H9 (cell line): ENCODE measurements at regions not wholly inside any gene's neighbourhood (a gene's known extent, or its start where the extent isn't known, plus 50 kb on each side); places are given as distances from the start of the nearest gene placed in this dataset.

Source experiments
- DNase-seq: peaks from one replicate; pipeline ENCODE4 v3.0.0-alpha.2; 2017
- H2AFZ ChIP-seq: one replicate; pipeline ENCODE4 v1.6.1; 2013; ENCODE audit warnings: mild to moderate bottlenecking, low read length, control low read depth, moderate library complexity
- H2AK5ac ChIP-seq: 2 replicates; pipeline ENCODE4 v1.6.1; 2013; ENCODE audit warnings: low read length, control low read depth, mixed read lengths; ENCODE audit not compliant: insufficient read length
- H2BK120ac ChIP-seq: one replicate; pipeline ENCODE4 v1.6.1; 2013; ENCODE audit warnings: low read depth, mild to moderate bottlenecking, low read length, control low read depth, inconsistent platforms; ENCODE audit not compliant: poor library complexity, severe bottlenecking
- H2BK12ac ChIP-seq: 2 replicates; pipeline ENCODE4 v1.6.1; 2013; ENCODE audit warnings: low read length, control low read depth, mixed read lengths, low read depth; ENCODE audit not compliant: insufficient read length
- H2BK15ac ChIP-seq: 2 replicates; pipeline ENCODE4 v1.6.1; 2013; ENCODE audit warnings: low read depth, low read length, control low read depth
- H2BK20ac ChIP-seq: one replicate; pipeline ENCODE4 v1.6.1; 2013; ENCODE audit warnings: low read depth, mild to moderate bottlenecking, low read length, control low read depth, inconsistent platforms; ENCODE audit not compliant: poor library complexity, severe bottlenecking
- H2BK5ac ChIP-seq: 2 replicates; pipeline ENCODE4 v1.6.1; 2013; ENCODE audit warnings: low read length, control low read depth, mixed read lengths; ENCODE audit not compliant: insufficient read length
- H3K14ac ChIP-seq: 2 replicates; pipeline ENCODE4 v1.6.1; 2013; ENCODE audit warnings: low read length, control low read depth; ENCODE audit not compliant: insufficient read depth
- H3K18ac ChIP-seq: 2 replicates; pipeline ENCODE4 v1.6.1; 2013; ENCODE audit warnings: low read depth, mild to moderate bottlenecking, mixed read lengths, low read length, control low read depth; ENCODE audit not compliant: insufficient read length
- H3K23ac ChIP-seq: 2 replicates; pipeline ENCODE4 v1.6.1; 2013; ENCODE audit warnings: low read length, control low read depth, mixed read lengths, low read depth; ENCODE audit not compliant: insufficient read length
- H3K23me2 ChIP-seq: 2 replicates; pipeline ENCODE4 v1.6.1; 2013; ENCODE audit warnings: low read depth, mild to moderate bottlenecking, mixed read lengths, low read length, control low read depth; ENCODE audit not compliant: insufficient read length, poor library complexity, severe bottlenecking
- H3K27ac ChIP-seq: 2 replicates; pipeline ENCODE4 v1.5.1; 2013; ENCODE audit warnings: low read length, control low read depth, mixed read lengths, low read depth; ENCODE audit not compliant: insufficient read length
- H3K27me3 ChIP-seq: 2 replicates; pipeline ENCODE4 v1.6.1; 2013; ENCODE audit warnings: low read length, control low read depth, inconsistent platforms; ENCODE audit not compliant: insufficient read depth
- H3K4ac ChIP-seq: 2 replicates; pipeline ENCODE4 v1.6.1; 2013; ENCODE audit warnings: low read depth, mild to moderate bottlenecking, control low read depth, inconsistent platforms, low read length, moderate library complexity
- H3K4me1 ChIP-seq: 2 replicates; pipeline ENCODE4 v1.6.1; 2013; ENCODE audit warnings: low read length, control low read depth, inconsistent platforms; ENCODE audit not compliant: insufficient read depth
- H3K4me2 ChIP-seq: 2 replicates; pipeline ENCODE4 v1.6.1; 2013; ENCODE audit warnings: low read length, control low read depth, mixed read lengths; ENCODE audit not compliant: insufficient read length, insufficient read depth
- H3K56ac ChIP-seq: 2 replicates; pipeline ENCODE4 v1.6.1; 2013; ENCODE audit warnings: low read depth, mild to moderate bottlenecking, mixed read lengths, low read length, control low read depth; ENCODE audit not compliant: insufficient read length
- H3K79me1 ChIP-seq: 2 replicates; pipeline ENCODE4 v1.6.1; 2013; ENCODE audit warnings: low read depth, mild to moderate bottlenecking, moderate library complexity, low read length, control low read depth, inconsistent platforms; ENCODE audit not compliant: insufficient read depth, poor library complexity, severe bottlenecking
- H3K79me2 ChIP-seq: 2 replicates; pipeline ENCODE4 v1.6.1; 2013; ENCODE audit warnings: low read length, control low read depth, inconsistent platforms; ENCODE audit not compliant: insufficient read depth
- H3K9ac ChIP-seq: 2 replicates; pipeline ENCODE4 v1.6.1; 2013; ENCODE audit warnings: low read length, control low read depth, mixed read lengths; ENCODE audit not compliant: insufficient read length; ENCODE audit errors: extremely low read depth
- H3K9me3 ChIP-seq: one replicate; pipeline ENCODE4 v1.6.1; 2013; ENCODE audit warnings: low read depth, low read length, inconsistent platforms; ENCODE audit not compliant: control insufficient read depth
- H3T11ph ChIP-seq: one replicate; pipeline ENCODE4 v1.6.1; 2013; ENCODE audit warnings: mild to moderate bottlenecking, low read length, control low read depth, inconsistent platforms
- H4K20me1 ChIP-seq: one replicate; pipeline ENCODE4 v1.6.1; 2013; ENCODE audit not compliant: control insufficient read depth, insufficient read length, insufficient read depth
- H4K5ac ChIP-seq: 2 replicates; pipeline ENCODE4 v1.6.1; 2013; ENCODE audit warnings: low read depth, mild to moderate bottlenecking, mixed read lengths, low read length, control low read depth; ENCODE audit not compliant: insufficient read length
- H4K8ac ChIP-seq: replicated peaks from 2 replicates; pipeline ENCODE4 v1.6.1; 2013; ENCODE audit warnings: low read length, control low read depth, mixed read lengths, low read depth; ENCODE audit not compliant: insufficient read length
- H4K91ac ChIP-seq: 2 replicates; pipeline ENCODE4 v1.6.1; 2013; ENCODE audit warnings: low read depth, mild to moderate bottlenecking, moderate library complexity, mixed read lengths, low read length, control low read depth; ENCODE audit not compliant: insufficient read length
- H3K27ac Mint-ChIP-seq, 3 experiments: 2 replicates in 2 of 3; 3 replicates in 1 of 3; pipeline ENCODE4 v1.8.0; 2020 to 2021; ENCODE audit warnings: mixed read lengths in 3 of 3, mild to moderate bottlenecking in 1 of 3, moderate library complexity in 1 of 3
- H3K27me3 Mint-ChIP-seq: 2 replicates; pipeline ENCODE4 v1.8.0; 2021; ENCODE audit warnings: low read depth, mild to moderate bottlenecking, moderate library complexity, mixed read lengths
- H3K36me3 Mint-ChIP-seq, 3 experiments: 2 replicates in 2 of 3; 3 replicates in 1 of 3; pipeline ENCODE4 v1.8.0; 2020 to 2021; ENCODE audit warnings: low read depth in 3 of 3, mixed read lengths in 3 of 3; ENCODE audit not compliant: insufficient read depth in 1 of 3
- H3K4me1 Mint-ChIP-seq, 2 experiments: 2 replicates each; pipeline ENCODE4 v1.8.0; 2020; ENCODE audit warnings: mixed read lengths in 2 of 2
- H3K4me3 Mint-ChIP-seq, 2 experiments: 2 replicates in 1 of 2; 3 replicates in 1 of 2; pipeline ENCODE4 v1.8.0; 2020 to 2021; ENCODE audit warnings: mild to moderate bottlenecking in 2 of 2, mixed read lengths in 2 of 2, moderate library complexity in 1 of 2
- H3K9me3 Mint-ChIP-seq, 2 experiments: 2 replicates in 1 of 2; 3 replicates in 1 of 2; pipeline ENCODE4 v1.8.0; 2020; ENCODE audit warnings: mild to moderate bottlenecking in 2 of 2, mixed read lengths in 2 of 2, moderate library complexity in 1 of 2
- CTCF ChIP-seq: fragments of 200-600 bp; sonication (generic); conservative IDR thresholded peaks from 3 replicates; pipeline ENCODE4 v1.8.0; 2021; ENCODE audit warnings: antibody characterized with exemption, mild to moderate bottlenecking
- WGBS: extraction: QIAGEN DNeasy Blood & Tissue Kit; methylation state at CpG from one replicate; pipeline ENCODE4 v1.1.7; 2013; ENCODE audit warnings: missing lambda C conversion rate, low lambda C conversion rate, mixed read lengths; ENCODE audit not compliant: insufficient read length; ENCODE audit errors: extremely low coverage; 5-methylcytosine and 5-hydroxymethylcytosine counted together

- DNase-seq = peak; percentile 63
- H3K9me3 ChIP-seq = no peaks in the 10 kb centered on the region
- Mint-ChIP-seq H3K36me3 (no peaks in the 10 kb centered on the region; a peak in 2 of 7 replicates), H3K27ac (no peak overlapping the region; a peak in 1 of 7 replicates), H3K4me1 (peaks cover 5 to 13% of the 10 kb centered on the region in 2 experiments; a peak in 3 of 4 replicates), H3K27me3 (peaks cover 7% of the 10 kb centered on the region), H3K9me3 (no peaks in the 10 kb centered on the region; a peak in 2 of 5 replicates), H3K4me3 (no peak overlapping the region)
- no peak overlapping the region for H2AK5ac ChIP-seq
- H2AFZ ChIP-seq = no peak overlapping the region
- no peak overlapping the region for H3K56ac ChIP-seq
- no peaks in the 10 kb centered on the region for H3K79me1 ChIP-seq
- no peak overlapping the region for H2BK5ac ChIP-seq
- no peaks in the 10 kb centered on the region for H3K23me2 ChIP-seq
- no peak overlapping the region for H4K5ac ChIP-seq
- no peak overlapping the region for H4K91ac ChIP-seq
- no peak overlapping the region for H3K9ac ChIP-seq
- no peak overlapping the region for H4K8ac ChIP-seq
- no peaks in the 10 kb centered on the region for H3K4me1 ChIP-seq
- H3K79me2 ChIP-seq = no peaks in the 10 kb centered on the region
- H3K27me3 ChIP-seq = no peaks in the 10 kb centered on the region
- H2BK15ac ChIP-seq = no peak overlapping the region
- no peak overlapping the region for H3K27ac ChIP-seq
- WGBS = no CpG with 5 or more reads among the region's 2 CpGs
- H2BK20ac ChIP-seq = no peak overlapping the region
- H4K20me1 ChIP-seq = no peaks in the 10 kb centered on the region
- no peak overlapping the region for H2BK120ac ChIP-seq
- H3T11ph ChIP-seq = no peak overlapping the region
- H3K23ac ChIP-seq = no peak overlapping the region
- no peak overlapping the region for H3K18ac ChIP-seq
- H3K4me2 ChIP-seq = no peak overlapping the region
- no peak overlapping the region for H3K4ac ChIP-seq
- no peak overlapping the region for H3K14ac ChIP-seq
- no peak overlapping the region for H2BK12ac ChIP-seq
- peak; percentile 64 for TF ChIP-seq CTCF
Observed at GRCh38 chr16:5466551-5466950, 369.0 kb upstream of the EEF2KMT start.
